ENCODE measurements at regions not wholly inside any gene's neighbourhood (a gene's known extent, or its start where the extent isn't known, plus 50 kb on each side); places are given as distances from the start of the nearest gene placed in this dataset.

GRCh38 chr4:31959972-31960371 lies 1239.8 kb downstream of the PCDH7 start:
- TF ChIP-seq CTCF (IDR thresholded peaks at IDR 0.05; ENCODE audit: insufficient read depth, low read depth, low read length), result no peak
- H3K4me3 ChIP-seq (ENCODE audit: low read depth, low read length), result no peak overlapping the region
- DNase-seq (ENCODE audit: low read depth), result no peak

- no peak for TF ChIP-seq CTCF (IDR thresholded peaks at IDR 0.05; ENCODE audit: insufficient read depth, low read depth, low read length)
- H3K4me3 ChIP-seq (ENCODE audit: low read depth, low read length), result no peak overlapping the region
- DNase-seq (ENCODE audit: low read depth), result no peak
Measured at GRCh38 chr4:31964685-31965084, 1244.5 kb downstream of the PCDH7 start.

GRCh38 chr4:31968842-31969241 lies 1248.7 kb downstream of the PCDH7 start:
- no peak for TF ChIP-seq CTCF (IDR thresholded peaks at IDR 0.05; ENCODE audit: insufficient read depth, low read depth, low read length)
- DNase-seq (ENCODE audit: low read depth), result no peak

GRCh38 chr4:31974490-31975002 lies 1254.4 kb downstream of the PCDH7 start:
- DNase-seq (ENCODE audit: low read depth), result no peak
- TF ChIP-seq CTCF (IDR thresholded peaks at IDR 0.05; ENCODE audit: insufficient read depth, low read depth, low read length), result no peak
- no peak overlapping the region for H3K4me3 ChIP-seq (ENCODE audit: low read depth, low read length)

More at GRCh38 chr4:31968842-31969241, 1248.7 kb downstream of the PCDH7 start:
- no peak overlapping the region for H3K4me3 ChIP-seq (ENCODE audit: low read depth, low read length)

GRCh38 chr4:31979988-31980387 lies 1259.8 kb downstream of the PCDH7 start:
- TF ChIP-seq CTCF (IDR thresholded peaks at IDR 0.05; ENCODE audit: insufficient read depth, low read depth, low read length), result no peak
- no peak for DNase-seq (ENCODE audit: low read depth)
- H3K4me3 ChIP-seq (ENCODE audit: low read depth, low read length), result no peak overlapping the region

GRCh38 chr4:31983246-31983645 lies 1263.1 kb downstream of the PCDH7 start:
- no peak for TF ChIP-seq CTCF (IDR thresholded peaks at IDR 0.05; ENCODE audit: insufficient read depth, low read depth, low read length)
- H3K4me3 ChIP-seq (ENCODE audit: low read depth, low read length), result no peak overlapping the region
- no peak for DNase-seq (ENCODE audit: low read depth)

- no peak overlapping the region for H3K4me3 ChIP-seq (ENCODE audit: low read depth, low read length)
- no peak for TF ChIP-seq CTCF (IDR thresholded peaks at IDR 0.05; ENCODE audit: insufficient read depth, low read depth, low read length)
- no peak for DNase-seq (ENCODE audit: low read depth)
Measured at GRCh38 chr4:31983677-31984076, 1263.5 kb downstream of the PCDH7 start.
